Keratinocyte (primary cell): ENCODE measurements at regions not wholly inside any gene's neighbourhood (a gene's known extent, or its start where the extent isn't known, plus 50 kb on each side); places are given as distances from the start of the nearest gene placed in this dataset.

ENCODE experiments used
- DNase-seq: peaks from one replicate; pipeline ENCODE4 v3.0.0-alpha.2; 2011; ENCODE audit warnings: low read depth, missing footprints, low spot score
- FAIRE-seq: peaks from 2 replicates; lab custom pipeline; 2011; peaks lifted over from hg19 to GRCh38; lab: Jason Lieb, UNC
- H2AFZ ChIP-seq: 2 replicates; pipeline ENCODE4 v1.6.0; 2012; ENCODE audit warnings: low read length, control low read depth, inconsistent platforms; ENCODE audit not compliant: control insufficient read depth
- H3K27ac ChIP-seq: 2 replicates; pipeline ENCODE4 v1.5.1; 2011; ENCODE audit warnings: low read length; ENCODE audit not compliant: control insufficient read depth, insufficient read depth
- H3K27me3 ChIP-seq: 3 replicates; pipeline ENCODE4 v1.6.0; 2011; ENCODE audit warnings: low read length; ENCODE audit not compliant: control insufficient read depth, insufficient read depth; ENCODE audit errors: extremely low read depth
- H3K36me3 ChIP-seq, 2 experiments: 2 replicates in 1 of 2; 3 replicates in 1 of 2; pipeline ENCODE4 v1.5.1; 2011; ENCODE audit warnings: low read length in 2 of 2, mild to moderate bottlenecking in 1 of 2; ENCODE audit not compliant: control insufficient read depth in 2 of 2, insufficient read depth in 2 of 2; ENCODE audit errors: extremely low read depth in 1 of 2
- H3K4me1 ChIP-seq: 3 replicates; pipeline ENCODE4 v1.5.1; 2011; ENCODE audit warnings: low read length; ENCODE audit not compliant: control insufficient read depth, insufficient read depth; ENCODE audit errors: extremely low read depth
- H3K4me2 ChIP-seq: 3 replicates; pipeline ENCODE4 v1.6.0; 2011; ENCODE audit warnings: low read depth, low read length; ENCODE audit not compliant: control insufficient read depth, insufficient read depth; ENCODE audit errors: extremely low read depth
- H3K4me3 ChIP-seq, 3 experiments: fragments of 200-600 bp in 1 of 3; sonication (generic) in 1 of 3; 2 replicates in 2 of 3; 3 replicates in 1 of 3; pipeline ENCODE4 v1.5.1; 2011 to 2016; ENCODE audit warnings: low read length in 3 of 3, mild to moderate bottlenecking in 3 of 3, control low read depth in 2 of 3, inconsistent platforms in 1 of 3, low read depth in 1 of 3, mixed read lengths in 1 of 3, mixed run types in 1 of 3, moderate library complexity in 1 of 3; ENCODE audit not compliant: control insufficient read depth in 2 of 3, insufficient read depth in 2 of 3; ENCODE audit errors: extremely low read depth in 1 of 3
- H3K79me2 ChIP-seq: 2 replicates; pipeline ENCODE4 v1.6.0; 2012; ENCODE audit warnings: low read length; ENCODE audit not compliant: control insufficient read depth, insufficient read depth
- H3K9ac ChIP-seq: 3 replicates; pipeline ENCODE4 v1.6.0; 2011; ENCODE audit warnings: low read length; ENCODE audit not compliant: control insufficient read depth, insufficient read depth; ENCODE audit errors: extremely low read depth
- H3K9me1 ChIP-seq: 3 replicates; pipeline ENCODE4 v1.6.0; 2011; ENCODE audit warnings: low read length; ENCODE audit not compliant: control insufficient read depth, insufficient read depth; ENCODE audit errors: extremely low read depth
- H3K9me3 ChIP-seq: 2 replicates; pipeline ENCODE4 v1.5.1; 2012; ENCODE audit warnings: low read depth, low read length; ENCODE audit not compliant: control insufficient read depth
- H4K20me1 ChIP-seq: 3 replicates; pipeline ENCODE4 v1.6.0; 2011; ENCODE audit warnings: low read length; ENCODE audit not compliant: control insufficient read depth, insufficient read depth; ENCODE audit errors: extremely low read depth
- EZH2 ChIP-seq: IDR thresholded peaks from one replicate; pipeline ENCODE4 v1.6.1; 2012; ENCODE audit warnings: inconsistent platforms, mild to moderate bottlenecking, low read length, moderate library complexity
- dilution Hi-C: fragments of 300-500 bp; cut with MboI; formaldehyde crosslinking; loops from one replicate; pipeline ENCODE4 v1.7.0; 2020; ENCODE audit warnings: low sequenced_read_pairs; ENCODE audit not compliant: extremely low pct_ligation_motif_present
- TF ChIP-seq, protein P1 (sequence below), 3 experiments: IDR thresholded peaks in 1 of 3; conservative IDR thresholded peaks in 1 of 3; optimal IDR thresholded peaks in 1 of 3; 2 replicates in 2 of 3; 3 replicates in 1 of 3; pipeline versions ENCODE3 to v1.5.1; 2011; ENCODE audit warnings: low read length in 3 of 3, mild to moderate bottlenecking in 3 of 3, moderate library complexity in 2 of 3, control low read depth in 1 of 3, inconsistent platforms in 1 of 3; ENCODE audit not compliant: insufficient read depth in 2 of 3; ENCODE audit errors: extremely low read depth in 1 of 3

DNA sequence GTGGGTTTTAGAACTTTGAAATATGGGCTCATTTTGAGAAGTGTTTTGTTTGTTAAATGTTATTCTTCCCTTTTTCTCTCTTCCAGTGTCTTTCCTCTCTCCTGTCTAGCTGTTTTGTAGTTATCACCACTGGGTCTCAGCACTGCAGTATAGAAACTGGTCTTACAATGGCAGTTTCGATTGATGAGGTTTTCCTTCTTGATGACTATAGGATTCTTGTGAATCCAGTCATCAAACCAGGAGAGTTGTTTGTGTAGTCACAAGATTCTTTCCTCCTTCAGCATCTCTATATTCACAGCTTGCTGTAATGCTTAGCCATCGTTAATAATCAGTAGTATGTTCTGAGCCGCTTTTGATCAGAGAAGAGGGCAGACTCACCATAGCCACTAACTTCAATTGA lies 172.3 kb downstream of the OGFRL1 start:
- dilution Hi-C loops = no loop called here
- TF ChIP-seq, protein P1, sequence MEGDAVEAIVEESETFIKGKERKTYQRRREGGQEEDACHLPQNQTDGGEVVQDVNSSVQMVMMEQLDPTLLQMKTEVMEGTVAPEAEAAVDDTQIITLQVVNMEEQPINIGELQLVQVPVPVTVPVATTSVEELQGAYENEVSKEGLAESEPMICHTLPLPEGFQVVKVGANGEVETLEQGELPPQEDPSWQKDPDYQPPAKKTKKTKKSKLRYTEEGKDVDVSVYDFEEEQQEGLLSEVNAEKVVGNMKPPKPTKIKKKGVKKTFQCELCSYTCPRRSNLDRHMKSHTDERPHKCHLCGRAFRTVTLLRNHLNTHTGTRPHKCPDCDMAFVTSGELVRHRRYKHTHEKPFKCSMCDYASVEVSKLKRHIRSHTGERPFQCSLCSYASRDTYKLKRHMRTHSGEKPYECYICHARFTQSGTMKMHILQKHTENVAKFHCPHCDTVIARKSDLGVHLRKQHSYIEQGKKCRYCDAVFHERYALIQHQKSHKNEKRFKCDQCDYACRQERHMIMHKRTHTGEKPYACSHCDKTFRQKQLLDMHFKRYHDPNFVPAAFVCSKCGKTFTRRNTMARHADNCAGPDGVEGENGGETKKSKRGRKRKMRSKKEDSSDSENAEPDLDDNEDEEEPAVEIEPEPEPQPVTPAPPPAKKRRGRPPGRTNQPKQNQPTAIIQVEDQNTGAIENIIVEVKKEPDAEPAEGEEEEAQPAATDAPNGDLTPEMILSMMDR (optimal IDR thresholded peaks at IDR 0.05 in 1 of 3, IDR thresholded peaks at IDR 0.05 in 1 of 3, conservative IDR thresholded peaks at IDR 0.05 in 1 of 3; ENCODE audit: extremely low read depth in 1 of 3, insufficient read depth in 2 of 3, low read length in 3 of 3) = no peak
- no peak for TF ChIP-seq EZH2
- Histone ChIP-seq H3K9me1 (no peaks in the 10 kb centered on the region), H3K9me3 (peaks cover 2% of the 10 kb centered on the region), H2AFZ (no peak overlapping the region), H3K27me3 (no peaks in the 10 kb centered on the region), H3K4me1 (peaks cover 5% of the 10 kb centered on the region), H3K36me3 (no peaks in the 10 kb centered on the region), H3K4me3 (no peak overlapping the region), H3K4me2 (no peak overlapping the region), H4K20me1 (no peaks in the 10 kb centered on the region), H3K79me2 (no peaks in the 10 kb centered on the region), H3K27ac (no peak overlapping the region), H3K9ac (no peak overlapping the region)
- DNase-seq (no peak), FAIRE-seq (peak; percentile 36)

DNA sequence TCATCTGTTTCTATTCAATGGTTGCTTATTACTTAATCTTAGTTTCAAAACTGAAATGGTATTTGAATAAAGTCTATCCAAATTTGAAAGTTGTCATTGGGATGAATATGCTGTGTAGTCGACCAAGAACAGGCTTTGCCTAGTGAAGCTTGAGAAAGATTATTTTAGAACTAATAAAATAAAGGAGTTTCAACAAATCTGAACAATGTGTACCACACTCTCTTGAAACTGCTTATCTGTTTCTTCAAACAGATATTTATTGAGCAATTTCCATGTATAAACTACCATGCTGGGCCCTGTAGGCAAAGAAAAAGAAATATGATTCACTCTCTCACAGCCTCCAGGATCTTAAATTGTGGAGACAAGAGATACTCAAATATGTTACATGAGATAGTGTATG lies 174.4 kb downstream of the OGFRL1 start:
- no peaks in the 10 kb centered on the region for H3K36me3 ChIP-seq
- H3K4me1 ChIP-seq = peaks cover 12% of the 10 kb centered on the region
- peaks cover 2% of the 10 kb centered on the region for H3K9me3 ChIP-seq
- dilution Hi-C loops = no loop called here
- TF ChIP-seq EZH2 = no peak
- TF ChIP-seq, protein P1 (optimal IDR thresholded peaks at IDR 0.05 in 1 of 3, IDR thresholded peaks at IDR 0.05 in 1 of 3, conservative IDR thresholded peaks at IDR 0.05 in 1 of 3; ENCODE audit: extremely low read depth in 1 of 3, insufficient read depth in 2 of 3, low read length in 3 of 3) = no peak
- FAIRE-seq (no peak), DNase-seq (no peak)
- H4K20me1 ChIP-seq = no peaks in the 10 kb centered on the region
- H3K9me1 ChIP-seq = no peaks in the 10 kb centered on the region
- H3K79me2 ChIP-seq = no peaks in the 10 kb centered on the region
- H3K27ac ChIP-seq = no peak overlapping the region
- H2AFZ ChIP-seq = no peak overlapping the region
- H3K4me3 ChIP-seq = no peak overlapping the region
- H3K9ac ChIP-seq = no peak overlapping the region
- H3K27me3 ChIP-seq = no peaks in the 10 kb centered on the region
- H3K4me2 ChIP-seq = no peak overlapping the region
